Heart left ventricle (tissue), 16 donors: ENCODE measurements at regions not wholly inside any gene's neighbourhood (a gene's known extent, or its start where the extent isn't known, plus 50 kb on each side); places are given as distances from the start of the nearest gene placed in this dataset.

Source experiments
- ATAC-seq, 4 donors: fragments of 200-7000 bp; cut with Tn5 transposase; one replicate each; pipeline ENCODE4 v1.9.1; 2020 to 2022; ENCODE audit warnings: moderate library complexity in 4 of 4, mild to moderate bottlenecking in 3 of 4, moderate number of reproducible peaks in 1 of 4
- DNase-seq, 5 donors: peaks; one replicate each; pipeline ENCODE4 v3.0.0-alpha.2; 2020
- H3K27ac ChIP-seq, 12 donors: fragments of 200-600 bp; sonication (generic) in 4 of 12; one replicate each; pipeline versions ENCODE4 v1.5.0 to v1.8.0; 2016 to 2022; ENCODE audit warnings: mild to moderate bottlenecking in 2 of 12
- H3K27me3 ChIP-seq, 9 donors: fragments of 200-600 bp; sonication (generic) in 2 of 9; one replicate each; pipeline versions ENCODE4 v1.5.1 to v1.8.0; 2016 to 2022; ENCODE audit warnings: mild to moderate bottlenecking in 3 of 9
- H3K36me3 ChIP-seq, 9 donors: fragments of 200-600 bp; sonication (generic) in 2 of 9; one replicate each; pipeline versions ENCODE4 v1.5.0 to v1.8.0; 2018 to 2022; ENCODE audit warnings: mild to moderate bottlenecking in 2 of 9
- H3K4me1 ChIP-seq, 12 donors: fragments of 200-600 bp; sonication (generic) in 4 of 12; one replicate each; pipeline versions ENCODE4 v1.5.0 to v1.8.0; 2016 to 2022; ENCODE audit warnings: mild to moderate bottlenecking in 3 of 12
- H3K4me3 ChIP-seq, 12 donors: fragments of 200-600 bp; sonication (generic) in 4 of 12; one replicate each; pipeline versions ENCODE4 v1.5.0 to v1.8.0; 2017 to 2022; ENCODE audit warnings: mild to moderate bottlenecking in 9 of 12, moderate library complexity in 4 of 12
- H3K9me3 ChIP-seq, 12 donors: fragments of 200-600 bp; sonication (generic) in 4 of 12; one replicate each; pipeline versions ENCODE4 v1.5.0 to v1.8.0; 2016 to 2022; ENCODE audit warnings: mild to moderate bottlenecking in 1 of 12
- POLR2A ChIP-seq, 2 donors: fragments of 450-650 bp; IDR thresholded peaks; one replicate each; pipeline ENCODE4 v1.6.1; 2017; ENCODE audit warnings: antibody characterized with exemption in 2 of 2, mild to moderate bottlenecking in 2 of 2, moderate library complexity in 2 of 2
- WGBS, 4 donors: extraction: QIAGEN DNeasy Blood & Tissue Kit in 2 of 4; methylation state at CpG; one replicate each; pipeline versions ENCODE4 v1.1.5 to v1.1.7; 2013 to 2018; 5-methylcytosine and 5-hydroxymethylcytosine counted together
- intact Hi-C, 10 donors: fragments of 100-400 bp; cut with DNase I; formaldehyde crosslinking; loops; one replicate each; pipeline versions ENCODE4 v1.11.1 to v1.14.2; 2022
- TF ChIP-seq, protein P1 (sequence below), 12 donors: fragments of 200-600 bp; sonication (generic) in 4 of 12; IDR thresholded peaks; one replicate each; pipeline versions ENCODE4 v1.5.0 to v1.8.0; 2018 to 2022; ENCODE audit warnings: antibody characterized with exemption in 12 of 12, mild to moderate bottlenecking in 5 of 12
- donor health status: ischemic (EF 13 %, LVEDD 7.1; RV severe dilation, severe dysfunction).
- donor health status: healthy with polysubstance abuse.
- donor health status: DM: no; HTN: yes; CAD: no.
- donor health status: DM: no; HTN: no; CAD: no.
- donor health status: ischemic (EF 25% LVEDD 6.9; RV normal size, moderate dysfunction).
- donor health status: ischemic (EF 25% LVEDD 5.7; RV mildly dilated, moderate dysfunction).
- donor health status: healthy.
- donor health status: DM: yes; HTN: yes; CAD: no.
- donor health status: ischemic (EF 35%, LVEDD 5.7; RV mildly dilated, moderate dysfunction).
- donor health status: nonischemic (EF 11% LVEDD 7.7; RV severe dilation, severe dysfunction).
- donor health status: DM: yes; HTN: yes; CAD: no.
- donor health status: PGD.
- donor health status: ischemic (EF 29% LVEDD 5.4; RV normal size, mild dysfunction).
- donor health status: nonischemic (EF 23%, LVEDD 6.1; RV moderate dilation, normal function).

DNA sequence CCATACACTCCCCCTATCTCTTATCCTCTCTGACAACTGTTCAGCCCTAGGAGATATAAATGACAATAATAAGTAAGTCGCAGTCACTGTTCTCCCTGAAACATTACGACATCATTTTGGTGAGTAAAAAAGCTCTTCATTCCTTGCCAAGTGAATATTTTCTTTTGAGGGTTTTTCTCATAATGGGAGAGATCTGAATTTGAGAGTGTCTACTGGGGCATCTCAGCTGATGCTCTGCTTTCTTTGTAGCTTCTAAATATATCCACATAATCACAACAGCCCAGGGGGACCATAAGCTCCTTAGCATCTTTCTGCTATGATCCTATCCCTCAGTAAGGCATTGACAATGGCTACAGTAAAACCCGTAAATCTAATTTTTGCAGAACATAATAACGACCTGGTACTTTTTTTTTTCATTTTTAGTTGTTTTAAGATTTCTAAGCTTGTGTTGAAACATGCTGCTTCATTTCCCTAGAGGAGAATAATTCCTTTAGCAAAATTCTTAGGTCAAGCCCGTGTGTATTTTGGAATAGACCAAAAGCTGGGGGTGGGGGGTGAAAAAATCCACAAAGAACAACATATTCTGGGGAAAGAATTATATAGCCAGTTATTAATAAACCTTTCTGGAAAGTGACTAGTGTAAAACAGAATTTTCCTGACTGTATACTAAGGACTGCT, 78.1 kb upstream of the GPM6B start:
- ATAC-seq: peak in 2 of 4 donors; percentile 18 to 32
- intact Hi-C loops: loop anchor here in 2 of 10 donors (5.0 to 10.0 kb wide), 2 partner anchors 137 to 140 kb away; no protein-coding TSS in a partner anchor
- no peak for DNase-seq
- peak overlapping the region in 2 of 12 donors; percentile 29 to 48 for H3K27ac ChIP-seq
- 54 to 66% (median 58%) methylated on average over 5 of the region's 5 CpGs for WGBS, 4 donors
- H3K27me3 ChIP-seq: peaks cover 0 to 35% (median 0%) of the 10 kb centered on the region in 9 donors
- no peaks in the 10 kb centered on the region for H3K9me3 ChIP-seq
- TF ChIP-seq POLR2A (IDR thresholded peaks at IDR 0.05): no peak
- TF ChIP-seq, protein P1, sequence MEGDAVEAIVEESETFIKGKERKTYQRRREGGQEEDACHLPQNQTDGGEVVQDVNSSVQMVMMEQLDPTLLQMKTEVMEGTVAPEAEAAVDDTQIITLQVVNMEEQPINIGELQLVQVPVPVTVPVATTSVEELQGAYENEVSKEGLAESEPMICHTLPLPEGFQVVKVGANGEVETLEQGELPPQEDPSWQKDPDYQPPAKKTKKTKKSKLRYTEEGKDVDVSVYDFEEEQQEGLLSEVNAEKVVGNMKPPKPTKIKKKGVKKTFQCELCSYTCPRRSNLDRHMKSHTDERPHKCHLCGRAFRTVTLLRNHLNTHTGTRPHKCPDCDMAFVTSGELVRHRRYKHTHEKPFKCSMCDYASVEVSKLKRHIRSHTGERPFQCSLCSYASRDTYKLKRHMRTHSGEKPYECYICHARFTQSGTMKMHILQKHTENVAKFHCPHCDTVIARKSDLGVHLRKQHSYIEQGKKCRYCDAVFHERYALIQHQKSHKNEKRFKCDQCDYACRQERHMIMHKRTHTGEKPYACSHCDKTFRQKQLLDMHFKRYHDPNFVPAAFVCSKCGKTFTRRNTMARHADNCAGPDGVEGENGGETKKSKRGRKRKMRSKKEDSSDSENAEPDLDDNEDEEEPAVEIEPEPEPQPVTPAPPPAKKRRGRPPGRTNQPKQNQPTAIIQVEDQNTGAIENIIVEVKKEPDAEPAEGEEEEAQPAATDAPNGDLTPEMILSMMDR (IDR thresholded peaks at IDR 0.05): no peak
- no peaks in the 10 kb centered on the region for H3K4me1 ChIP-seq
- H3K4me3 ChIP-seq: no peak overlapping the region
- no peaks in the 10 kb centered on the region for H3K36me3 ChIP-seq

GRCh38 chrX:13893826-13894225, 76.9 kb upstream of the GPM6B start:
- DNase-seq (peak in 3 of 5 donors; percentile 11 to 58 (median 42)), ATAC-seq (peak in 2 of 4 donors; percentile 36 to 47)
- Histone ChIP-seq H3K4me3 (no peak overlapping the region), H3K36me3 (no peaks in the 10 kb centered on the region), H3K4me1 (no peaks in the 10 kb centered on the region), H3K9me3 (no peaks in the 10 kb centered on the region), H3K27ac (peak overlapping the region in 3 of 12 donors; percentile 14 to 23 (median 17)), H3K27me3 (peaks cover 0 to 34% (median 0%) of the 10 kb centered on the region in 9 donors)
- TF ChIP-seq, protein P1 (IDR thresholded peaks at IDR 0.05): no peak
- no peak for TF ChIP-seq POLR2A (IDR thresholded peaks at IDR 0.05)
- intact Hi-C loops: loop anchor here in 1 of 10 donors (10.0 kb wide), 1 partner anchor 141 kb away; no protein-coding TSS in a partner anchor
- 31 to 61% (median 46%) methylated on average over 5 of the region's 5 CpGs for WGBS, 4 donors

DNA sequence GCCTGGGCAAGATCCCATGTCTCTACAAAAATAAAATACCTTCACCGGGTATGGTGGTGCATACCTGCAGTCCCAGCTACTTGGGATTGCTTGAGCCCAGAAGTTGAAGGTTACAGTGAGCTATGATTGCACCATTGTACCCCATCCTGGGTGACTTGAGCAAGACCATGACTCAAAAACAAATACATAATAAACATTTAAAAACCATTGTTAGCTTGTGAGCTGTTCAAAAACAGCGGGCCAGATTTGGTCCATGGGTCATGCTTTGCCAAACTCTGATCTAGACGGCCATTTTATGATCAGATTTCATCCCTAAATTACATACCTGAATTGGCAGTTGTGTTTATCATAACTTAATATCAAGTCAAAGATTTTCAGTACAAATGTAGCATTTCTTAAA, 76.0 kb upstream of the GPM6B start:
- DNase-seq: no peak
- Histone ChIP-seq H3K36me3 (no peaks in the 10 kb centered on the region), H3K27ac (no peak overlapping the region), H3K27me3 (peaks cover 0 to 26% (median 0%) of the 10 kb centered on the region in 9 donors), H3K4me3 (no peak overlapping the region), H3K9me3 (no peaks in the 10 kb centered on the region), H3K4me1 (no peaks in the 10 kb centered on the region)
- no peak for ATAC-seq
- TF ChIP-seq, protein P1 (IDR thresholded peaks at IDR 0.05): no peak
- TF ChIP-seq POLR2A (IDR thresholded peaks at IDR 0.05): no peak
- intact Hi-C loops: loop anchor here in 1 of 10 donors (10.0 kb wide), 1 partner anchor 142 kb away; no protein-coding TSS in a partner anchor
- 80 to 92% (median 85%) methylated on average over 3 of the region's 3 CpGs for WGBS, 4 donors

DNA sequence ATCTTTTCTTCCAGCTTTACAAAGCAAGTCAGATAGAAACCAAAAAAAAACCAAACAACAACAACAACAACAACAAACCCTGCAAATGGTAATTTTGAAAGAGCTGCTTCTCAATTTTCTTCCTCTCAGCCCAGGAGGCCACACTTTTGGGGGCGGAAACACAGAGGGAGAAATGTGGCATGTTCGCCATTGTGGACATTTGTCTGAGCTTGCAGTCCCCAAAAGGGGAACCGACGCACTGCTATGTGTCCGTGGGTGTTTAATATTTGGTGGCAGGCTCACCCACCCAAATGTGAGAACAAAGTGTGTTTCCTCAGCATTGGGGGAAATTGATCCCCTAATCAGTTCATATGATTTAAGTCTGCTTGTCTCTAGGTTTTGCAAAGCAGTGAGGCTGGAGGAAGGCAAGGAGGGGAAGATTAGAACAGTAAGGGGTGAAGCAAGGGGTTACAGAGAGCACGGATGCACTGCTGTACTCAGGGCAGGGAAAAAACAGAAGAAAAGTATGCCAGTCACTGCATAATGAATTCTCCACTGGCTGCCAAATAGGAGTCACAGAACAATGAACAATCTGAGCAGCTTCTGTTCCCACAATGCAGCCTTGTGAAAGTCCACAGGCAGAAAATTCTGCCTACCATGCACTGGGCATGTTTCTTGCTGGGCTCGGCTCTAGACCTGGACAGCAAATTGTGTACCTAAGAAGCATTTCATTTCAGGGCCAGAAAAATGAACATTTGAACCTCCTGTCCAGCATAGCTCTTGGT, 74.7 kb upstream of the GPM6B start:
- ATAC-seq (no peak), DNase-seq (no peak)
- intact Hi-C loops: loop anchor here in 1 of 10 donors (10.0 kb wide), 1 partner anchor 143 kb away; no protein-coding TSS in a partner anchor
- no peaks in the 10 kb centered on the region for H3K36me3 ChIP-seq
- WGBS, 4 donors: 70 to 82% (median 80%) methylated on average over 7 of the region's 7 CpGs
- H3K4me3 ChIP-seq: no peak overlapping the region
- no peaks in the 10 kb centered on the region for H3K4me1 ChIP-seq
- H3K9me3 ChIP-seq: no peaks in the 10 kb centered on the region
- peaks cover 0 to 22% (median 0%) of the 10 kb centered on the region in 9 donors for H3K27me3 ChIP-seq
- no peak overlapping the region for H3K27ac ChIP-seq
- no peak for TF ChIP-seq POLR2A (IDR thresholded peaks at IDR 0.05)
- TF ChIP-seq, protein P1 (IDR thresholded peaks at IDR 0.05): no peak
